Colonic mucosa (tissue), 4 donors: ENCODE measurements at regions not wholly inside any gene's neighbourhood (a gene's known extent, or its start where the extent isn't known, plus 50 kb on each side); places are given as distances from the start of the nearest gene placed in this dataset.

Experiments used
- DNase-seq: peaks from one replicate; pipeline ENCODE4 v3.0.0-alpha.2; 2020
- H3K27ac ChIP-seq: fragments of 200-600 bp; one replicate; pipeline ENCODE4 v1.8.0; 2021
- H3K27me3 ChIP-seq: fragments of 200-600 bp; one replicate; pipeline ENCODE4 v1.8.0; 2021
- H3K36me3 ChIP-seq: fragments of 200-600 bp; one replicate; pipeline ENCODE4 v1.8.0; 2021
- H3K4me1 ChIP-seq: fragments of 200-600 bp; one replicate; pipeline ENCODE4 v1.8.0; 2021; ENCODE audit warnings: mild to moderate bottlenecking
- H3K4me3 ChIP-seq: fragments of 200-600 bp; one replicate; pipeline ENCODE4 v1.8.0; 2021
- H3K9ac ChIP-seq, 2 donors: one replicate each; pipeline ENCODE4 v1.7.0; 2013; ENCODE audit warnings: control low read depth in 2 of 2, low read depth in 2 of 2, low read length in 2 of 2
- H3K9me3 ChIP-seq: fragments of 200-600 bp; one replicate; pipeline ENCODE4 v1.8.0; 2021
- CTCF ChIP-seq: fragments of 200-600 bp; IDR thresholded peaks from one replicate; pipeline ENCODE4 v1.8.0; 2022; ENCODE audit warnings: antibody characterized with exemption, mild to moderate bottlenecking
- intact Hi-C: fragments of 100-400 bp; cut with DNase I; formaldehyde crosslinking; loops from one replicate; pipeline ENCODE4 v1.14.1; 2022
- donor health status: healthy.
- donor health status: DM: no; HTN: no; CAD: no.
- donor health status: DM: no; HTN: no; CAD: no.

DNA sequence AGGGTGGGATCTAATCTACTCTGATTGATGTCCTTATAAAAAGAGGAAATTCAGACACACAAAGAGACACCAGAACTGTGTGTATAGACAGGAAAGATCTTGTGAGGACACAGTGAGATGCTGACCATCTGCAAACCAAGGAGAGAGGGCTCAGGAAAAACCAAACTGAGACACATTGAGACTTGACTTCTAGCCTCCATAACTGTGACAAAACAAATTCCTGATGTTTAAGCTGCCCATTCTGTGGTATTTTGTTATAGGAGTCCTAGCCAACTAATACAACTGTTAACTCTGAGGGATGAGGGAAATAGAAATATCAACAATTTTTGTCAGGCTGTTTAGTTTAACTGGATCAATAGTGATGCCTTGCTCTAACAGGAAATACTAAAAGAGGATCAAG is 93.4 kb upstream of the COL3A1 start:
- no peaks in the 10 kb centered on the region for H3K36me3 ChIP-seq
- no peak for DNase-seq
- H3K9ac ChIP-seq: no peak overlapping the region
- H3K4me1 ChIP-seq: no peaks in the 10 kb centered on the region
- H3K9me3 ChIP-seq: no peaks in the 10 kb centered on the region
- H3K4me3 ChIP-seq: no peak overlapping the region
- no peak overlapping the region for H3K27ac ChIP-seq
- no peaks in the 10 kb centered on the region for H3K27me3 ChIP-seq
- TF ChIP-seq CTCF: no peak
- intact Hi-C loops: no loop called here

GRCh38 chr2:188881434-188881833 is 92.7 kb upstream of the COL3A1 start:
- TF ChIP-seq CTCF: no peak
- H3K36me3 ChIP-seq: no peaks in the 10 kb centered on the region
- no peak overlapping the region for H3K27ac ChIP-seq
- intact Hi-C loops: no loop called here
- no peak overlapping the region for H3K9ac ChIP-seq
- DNase-seq: no peak
- H3K27me3 ChIP-seq: no peaks in the 10 kb centered on the region
- no peak overlapping the region for H3K4me3 ChIP-seq
- H3K9me3 ChIP-seq: no peaks in the 10 kb centered on the region
- no peaks in the 10 kb centered on the region for H3K4me1 ChIP-seq

DNA sequence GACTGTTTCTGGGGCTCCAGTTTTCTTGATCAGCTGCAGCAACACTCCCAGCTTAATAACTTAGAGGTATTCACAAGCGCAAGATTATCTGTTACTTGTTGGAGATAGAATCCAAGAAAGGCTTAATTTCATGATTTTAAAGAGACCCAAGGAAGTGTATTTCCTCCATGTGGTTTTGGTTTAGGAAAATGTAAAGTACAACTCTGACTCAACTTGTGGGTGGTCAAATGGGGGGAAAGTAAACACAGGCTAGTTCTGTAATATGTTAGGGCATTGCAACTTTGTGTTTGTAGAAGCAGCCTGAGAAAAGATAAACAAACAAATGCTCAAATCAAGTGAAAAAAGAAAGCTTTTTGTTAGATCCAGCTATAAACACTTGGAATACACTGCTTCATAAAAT is 90.1 kb upstream of the COL3A1 start:
- TF ChIP-seq CTCF: no peak
- Histone ChIP-seq H3K9me3 (no peaks in the 10 kb centered on the region), H3K36me3 (no peaks in the 10 kb centered on the region), H3K27me3 (no peaks in the 10 kb centered on the region), H3K27ac (no peak overlapping the region), H3K9ac (no peak overlapping the region), H3K4me3 (no peak overlapping the region), H3K4me1 (no peaks in the 10 kb centered on the region)
- DNase-seq: no peak
- intact Hi-C loops: no loop called here

- Histone ChIP-seq H3K4me1 (no peaks in the 10 kb centered on the region), H3K27ac (no peak overlapping the region), H3K4me3 (no peak overlapping the region), H3K9ac (no peak overlapping the region), H3K27me3 (no peaks in the 10 kb centered on the region), H3K36me3 (no peaks in the 10 kb centered on the region), H3K9me3 (no peaks in the 10 kb centered on the region)
- no peak for DNase-seq
- TF ChIP-seq CTCF: no peak
- intact Hi-C loops: no loop called here
Observed at GRCh38 chr2:188884517-188884916, 89.7 kb upstream of the COL3A1 start.

GRCh38 chr2:188889187-188889586 is 85.0 kb upstream of the COL3A1 start:
- H3K4me3 ChIP-seq: no peak overlapping the region
- no peak overlapping the region for H3K27ac ChIP-seq
- intact Hi-C loops: no loop called here
- DNase-seq: no peak
- no peaks in the 10 kb centered on the region for H3K36me3 ChIP-seq
- no peak overlapping the region for H3K9ac ChIP-seq
- no peak for TF ChIP-seq CTCF
- H3K4me1 ChIP-seq: no peaks in the 10 kb centered on the region
- H3K9me3 ChIP-seq: no peaks in the 10 kb centered on the region
- no peaks in the 10 kb centered on the region for H3K27me3 ChIP-seq

- no peaks in the 10 kb centered on the region for H3K27me3 ChIP-seq
- H3K27ac ChIP-seq: no peak overlapping the region
- no peaks in the 10 kb centered on the region for H3K9me3 ChIP-seq
- intact Hi-C loops: no loop called here
- H3K9ac ChIP-seq: no peak overlapping the region
- no peak for DNase-seq
- H3K4me3 ChIP-seq: no peak overlapping the region
- TF ChIP-seq CTCF: no peak
- no peaks in the 10 kb centered on the region for H3K4me1 ChIP-seq
- no peaks in the 10 kb centered on the region for H3K36me3 ChIP-seq
Observed at GRCh38 chr2:188890755-188891154, 83.4 kb upstream of the COL3A1 start.
